ENCODE measurements at regions not wholly inside any gene's neighbourhood (a gene's known extent, or its start where the extent isn't known, plus 50 kb on each side); places are given as distances from the start of the nearest gene placed in this dataset.

DNA sequence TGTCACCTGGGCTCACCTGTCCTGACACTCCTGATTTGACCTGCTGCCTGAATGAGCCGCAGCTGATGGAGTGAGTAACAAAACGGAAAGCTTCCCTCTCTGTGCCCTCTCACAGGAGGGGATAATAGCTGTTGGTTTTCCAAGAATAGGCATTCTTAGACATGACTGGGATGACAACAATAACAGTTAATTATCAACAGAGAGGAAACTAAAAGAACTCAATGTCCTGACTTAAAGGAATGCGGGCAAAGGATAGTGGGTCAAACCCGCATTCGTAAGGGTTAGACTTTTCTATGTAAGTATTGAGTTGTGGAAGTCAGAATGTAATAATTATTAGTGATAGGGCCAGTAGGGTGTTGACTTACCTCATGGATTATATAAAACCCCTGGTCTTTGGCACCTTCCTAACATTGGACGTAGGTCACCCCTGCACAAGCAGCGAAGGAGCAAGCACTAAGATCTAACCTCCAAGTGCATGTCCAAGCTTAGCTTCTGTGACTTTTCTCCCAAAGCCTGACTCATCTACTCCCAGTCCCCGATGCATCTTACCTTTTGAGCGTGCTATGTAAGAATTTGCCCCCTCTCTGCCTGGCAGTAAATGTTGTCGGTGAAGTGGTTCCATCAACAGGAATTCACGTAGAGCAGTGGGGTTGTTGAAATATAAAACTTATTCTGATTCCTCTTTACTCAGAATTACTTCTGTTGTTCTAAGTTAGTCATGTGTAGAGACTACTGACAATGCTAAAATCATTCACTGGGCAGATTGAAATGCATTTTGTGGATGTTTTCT lies 442.3 kb downstream of the FGF9 start:
- DNase-seq (ENCODE audit: low read depth) = no peak
- no peak overlapping the region for H3K4me3 ChIP-seq (replicated peaks; ENCODE audit: low read depth, low read length)
- TF ChIP-seq, protein P1, sequence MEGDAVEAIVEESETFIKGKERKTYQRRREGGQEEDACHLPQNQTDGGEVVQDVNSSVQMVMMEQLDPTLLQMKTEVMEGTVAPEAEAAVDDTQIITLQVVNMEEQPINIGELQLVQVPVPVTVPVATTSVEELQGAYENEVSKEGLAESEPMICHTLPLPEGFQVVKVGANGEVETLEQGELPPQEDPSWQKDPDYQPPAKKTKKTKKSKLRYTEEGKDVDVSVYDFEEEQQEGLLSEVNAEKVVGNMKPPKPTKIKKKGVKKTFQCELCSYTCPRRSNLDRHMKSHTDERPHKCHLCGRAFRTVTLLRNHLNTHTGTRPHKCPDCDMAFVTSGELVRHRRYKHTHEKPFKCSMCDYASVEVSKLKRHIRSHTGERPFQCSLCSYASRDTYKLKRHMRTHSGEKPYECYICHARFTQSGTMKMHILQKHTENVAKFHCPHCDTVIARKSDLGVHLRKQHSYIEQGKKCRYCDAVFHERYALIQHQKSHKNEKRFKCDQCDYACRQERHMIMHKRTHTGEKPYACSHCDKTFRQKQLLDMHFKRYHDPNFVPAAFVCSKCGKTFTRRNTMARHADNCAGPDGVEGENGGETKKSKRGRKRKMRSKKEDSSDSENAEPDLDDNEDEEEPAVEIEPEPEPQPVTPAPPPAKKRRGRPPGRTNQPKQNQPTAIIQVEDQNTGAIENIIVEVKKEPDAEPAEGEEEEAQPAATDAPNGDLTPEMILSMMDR (IDR thresholded peaks at IDR 0.05; ENCODE audit: low read length, missing control alignments) = no peak

GRCh38 chr13:22114630-22115311 lies 443.9 kb downstream of the FGF9 start:
- no peak for DNase-seq (ENCODE audit: low read depth)
- no peak overlapping the region for H3K4me3 ChIP-seq (replicated peaks; ENCODE audit: low read depth, low read length)

GRCh38 chr13:22118158-22118557 lies 447.3 kb downstream of the FGF9 start:
- no peak for DNase-seq (ENCODE audit: low read depth)

More at GRCh38 chr13:22114630-22115311, 443.9 kb downstream of the FGF9 start:
- TF ChIP-seq, protein P1 (IDR thresholded peaks at IDR 0.05; ENCODE audit: low read length, missing control alignments) = no peak

GRCh38 chr13:22120646-22121045 lies 449.8 kb downstream of the FGF9 start:
- no peak overlapping the region for H3K4me3 ChIP-seq (replicated peaks; ENCODE audit: low read depth, low read length)
- no peak for DNase-seq (ENCODE audit: low read depth)
- TF ChIP-seq, protein P1 (IDR thresholded peaks at IDR 0.05; ENCODE audit: low read length, missing control alignments) = no peak

More at GRCh38 chr13:22118158-22118557, 447.3 kb downstream of the FGF9 start:
- H3K4me3 ChIP-seq (replicated peaks; ENCODE audit: low read depth, low read length) = no peak overlapping the region
- TF ChIP-seq, protein P1 (IDR thresholded peaks at IDR 0.05; ENCODE audit: low read length, missing control alignments) = no peak

DNA sequence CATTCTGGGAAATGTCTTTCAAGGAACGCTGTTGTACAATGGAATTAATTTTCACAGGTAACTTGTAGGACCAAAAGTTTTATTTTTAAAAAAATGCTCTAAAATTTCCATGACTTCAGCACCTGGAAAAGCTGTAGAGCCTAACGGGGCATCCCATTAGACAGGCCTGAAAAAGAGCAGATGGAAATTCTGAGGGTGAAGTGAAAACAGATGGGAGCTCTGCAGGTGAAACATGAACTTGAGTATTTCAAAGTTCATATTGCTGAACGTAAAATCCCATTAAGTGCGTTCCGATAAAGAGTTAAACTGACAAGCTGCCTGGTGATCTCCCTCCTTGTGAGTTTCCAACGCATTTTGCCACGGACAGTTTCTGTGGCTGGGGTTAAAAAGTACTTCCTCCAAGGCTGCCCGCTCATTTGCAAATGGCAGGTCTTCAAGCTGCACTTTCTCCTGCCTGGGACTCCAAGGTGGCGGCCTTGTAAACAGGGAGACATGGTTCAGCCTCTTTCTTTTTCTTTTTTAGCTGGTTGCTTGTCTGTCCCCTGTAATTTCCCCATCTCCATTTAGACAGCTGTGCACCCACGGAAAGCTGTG lies 450.4 kb downstream of the FGF9 start:
- no peak for DNase-seq (ENCODE audit: low read depth)
- TF ChIP-seq, protein P1 (IDR thresholded peaks at IDR 0.05; ENCODE audit: low read length, missing control alignments) = no peak
- no peak overlapping the region for H3K4me3 ChIP-seq (replicated peaks; ENCODE audit: low read depth, low read length)

- TF ChIP-seq, protein P1 (IDR thresholded peaks at IDR 0.05; ENCODE audit: low read length, missing control alignments) = no peak
- H3K4me3 ChIP-seq (replicated peaks; ENCODE audit: low read depth, low read length) = no peak overlapping the region
- no peak for DNase-seq (ENCODE audit: low read depth)
Measured at GRCh38 chr13:22126433-22127021, 455.7 kb downstream of the FGF9 start.
